HCT116 (cell line): ENCODE measurements at regions not wholly inside any gene's neighbourhood (a gene's known extent, or its start where the extent isn't known, plus 50 kb on each side); places are given as distances from the start of the nearest gene placed in this dataset.

Experiments
- ATF3 ChIP-seq: IDR thresholded peaks from 2 replicates; pipeline ENCODE4 v1.6.1; 2012
- CEBPB ChIP-seq: IDR thresholded peaks from 2 replicates; pipeline ENCODE4 v1.6.1; 2012; ENCODE audit warnings: low read depth
- CTCF ChIP-seq, 3 experiments: fragments of 200-600 bp in 1 of 3; sonication (generic) in 1 of 3; IDR thresholded peaks in 2 of 3; conservative IDR thresholded peaks in 1 of 3; 2 replicates each; pipeline ENCODE4 v1.5.1; 2012 to 2017; ENCODE audit warnings: low read depth in 2 of 3, low read length in 2 of 3, antibody characterized with exemption in 1 of 3, borderline replicate concordance in 1 of 3, control low read depth in 1 of 3, mild to moderate bottlenecking in 1 of 3, mixed read lengths in 1 of 3, mixed run types in 1 of 3, moderate library complexity in 1 of 3; ENCODE audit not compliant: insufficient read depth in 1 of 3
- ELF1 ChIP-seq: IDR thresholded peaks from 2 replicates; pipeline ENCODE4 v1.6.1; 2012; ENCODE audit warnings: low read depth, borderline replicate concordance
- EZH2phosphoT487 ChIP-seq: fragments of 200-600 bp; IDR thresholded peaks from 2 replicates; pipeline ENCODE4 v1.6.1; 2018; ENCODE audit warnings: antibody characterized with exemption, borderline replicate concordance
- MAX ChIP-seq: IDR thresholded peaks from 2 replicates; pipeline ENCODE4 v1.6.1; 2012
- POLR2A ChIP-seq: IDR thresholded peaks from 2 replicates; pipeline ENCODE4 v1.7.0; 2011; ENCODE audit warnings: borderline replicate concordance; ENCODE audit not compliant: insufficient read depth, insufficient read length; ENCODE audit errors: extremely low read depth
- POLR2AphosphoS5 ChIP-seq: IDR thresholded peaks from 2 replicates; pipeline ENCODE4 v1.6.1; 2011; ENCODE audit warnings: mild to moderate bottlenecking, low read depth, low read length, moderate library complexity
- SRF ChIP-seq: IDR thresholded peaks from 2 replicates; pipeline ENCODE4 v1.6.1; 2012; ENCODE audit warnings: low read depth
- YY1 ChIP-seq: IDR thresholded peaks from 2 replicates; pipeline ENCODE4 v1.6.1; 2011; ENCODE audit warnings: low read length, low read depth, moderate library complexity, mild to moderate bottlenecking; ENCODE audit not compliant: insufficient replicate concordance; ENCODE audit errors: extremely low read depth

DNA sequence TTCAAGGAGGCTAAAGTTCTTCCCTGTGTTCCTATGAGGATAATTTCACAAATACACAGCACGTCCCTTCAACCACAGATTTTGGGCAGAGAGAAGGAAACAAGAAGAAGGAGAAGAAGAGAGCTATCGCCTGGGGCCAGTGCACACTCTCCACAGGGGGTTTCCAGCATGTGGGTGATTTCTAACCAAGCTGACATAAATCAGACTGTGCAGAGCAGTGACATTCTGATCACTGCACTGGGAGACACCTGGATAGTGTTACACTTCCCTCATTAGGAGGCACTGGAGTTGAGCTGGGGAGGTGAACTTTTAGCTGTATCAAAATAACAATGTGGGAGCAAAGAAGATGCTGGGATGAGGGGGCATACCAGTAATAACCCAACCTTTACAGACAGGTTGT is 71.8 kb upstream of the CENPW start:
- TF ChIP-seq YY1 (no peak), CEBPB (no peak), MAX (no peak), ELF1 (no peak), CTCF (IDR thresholded peaks at IDR 0.05 in 2 of 3, conservative IDR thresholded peaks at IDR 0.05 in 1 of 3; ENCODE audit: borderline replicate concordance in 1 of 3, insufficient read depth in 1 of 3, low read depth in 2 of 3, low read length in 2 of 3) (no peak), POLR2A (no peak), ATF3 (no peak), SRF (no peak), POLR2AphosphoS5 (no peak), EZH2phosphoT487 (no peak)
